ENCODE measurements at regions not wholly inside any gene's neighbourhood (a gene's known extent, or its start where the extent isn't known, plus 50 kb on each side); places are given as distances from the start of the nearest gene placed in this dataset.

DNA sequence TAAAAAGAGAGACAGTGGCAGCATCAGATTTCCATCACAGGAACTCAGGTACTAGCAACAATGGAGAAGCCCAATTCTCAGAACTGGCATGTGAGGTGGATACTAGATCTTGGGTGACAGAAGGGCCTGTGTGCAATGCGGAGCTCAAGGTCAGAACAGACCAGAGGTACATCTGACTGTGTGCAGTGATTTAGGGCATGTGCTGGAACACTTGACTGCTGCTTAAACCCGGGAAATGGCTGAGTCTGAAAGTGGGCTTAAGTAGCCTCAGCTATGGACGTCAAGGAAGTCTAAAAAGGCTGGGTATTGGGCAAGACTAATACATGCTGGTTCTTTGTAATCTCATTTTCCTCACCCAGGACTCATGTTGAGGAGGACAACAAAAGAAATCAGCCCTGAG is 182.2 kb downstream of the LACC1 start:
- DNase-seq (no peak), FAIRE-seq (no peak)
- no peak overlapping the region for H3K4me3 ChIP-seq (ENCODE audit: low read length in 3 of 3)
- intact Hi-C loops (cut with DNase I) = no loop called here
- H3K9me3 ChIP-seq (ENCODE audit: control insufficient read depth in 2 of 3, insufficient read depth in 1 of 3, low read length in 3 of 3) = no peaks in the 10 kb centered on the region
- H3K4me1 ChIP-seq (ENCODE audit: control insufficient read depth in 2 of 3, insufficient read depth in 2 of 3, low read depth in 1 of 3, low read length in 3 of 3) = no peaks in the 10 kb centered on the region
- H3K27me3 ChIP-seq (ENCODE audit: control insufficient read depth, insufficient read depth, low read length) = no peaks in the 10 kb centered on the region
- TF ChIP-seq, protein P1, sequence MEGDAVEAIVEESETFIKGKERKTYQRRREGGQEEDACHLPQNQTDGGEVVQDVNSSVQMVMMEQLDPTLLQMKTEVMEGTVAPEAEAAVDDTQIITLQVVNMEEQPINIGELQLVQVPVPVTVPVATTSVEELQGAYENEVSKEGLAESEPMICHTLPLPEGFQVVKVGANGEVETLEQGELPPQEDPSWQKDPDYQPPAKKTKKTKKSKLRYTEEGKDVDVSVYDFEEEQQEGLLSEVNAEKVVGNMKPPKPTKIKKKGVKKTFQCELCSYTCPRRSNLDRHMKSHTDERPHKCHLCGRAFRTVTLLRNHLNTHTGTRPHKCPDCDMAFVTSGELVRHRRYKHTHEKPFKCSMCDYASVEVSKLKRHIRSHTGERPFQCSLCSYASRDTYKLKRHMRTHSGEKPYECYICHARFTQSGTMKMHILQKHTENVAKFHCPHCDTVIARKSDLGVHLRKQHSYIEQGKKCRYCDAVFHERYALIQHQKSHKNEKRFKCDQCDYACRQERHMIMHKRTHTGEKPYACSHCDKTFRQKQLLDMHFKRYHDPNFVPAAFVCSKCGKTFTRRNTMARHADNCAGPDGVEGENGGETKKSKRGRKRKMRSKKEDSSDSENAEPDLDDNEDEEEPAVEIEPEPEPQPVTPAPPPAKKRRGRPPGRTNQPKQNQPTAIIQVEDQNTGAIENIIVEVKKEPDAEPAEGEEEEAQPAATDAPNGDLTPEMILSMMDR (IDR thresholded peaks at IDR 0.05; ENCODE audit: borderline replicate concordance, extremely low read depth, insufficient read depth) = no peak
- no peak overlapping the region for H3K9ac ChIP-seq (ENCODE audit: low read length in 3 of 3)
- H3K27ac ChIP-seq (ENCODE audit: low read depth in 2 of 2, low read length in 2 of 2) = no peak overlapping the region
- H3K36me3 ChIP-seq (ENCODE audit: control insufficient read depth in 2 of 3, insufficient read depth in 3 of 3, low read length in 3 of 3) = no peaks in the 10 kb centered on the region

DNA sequence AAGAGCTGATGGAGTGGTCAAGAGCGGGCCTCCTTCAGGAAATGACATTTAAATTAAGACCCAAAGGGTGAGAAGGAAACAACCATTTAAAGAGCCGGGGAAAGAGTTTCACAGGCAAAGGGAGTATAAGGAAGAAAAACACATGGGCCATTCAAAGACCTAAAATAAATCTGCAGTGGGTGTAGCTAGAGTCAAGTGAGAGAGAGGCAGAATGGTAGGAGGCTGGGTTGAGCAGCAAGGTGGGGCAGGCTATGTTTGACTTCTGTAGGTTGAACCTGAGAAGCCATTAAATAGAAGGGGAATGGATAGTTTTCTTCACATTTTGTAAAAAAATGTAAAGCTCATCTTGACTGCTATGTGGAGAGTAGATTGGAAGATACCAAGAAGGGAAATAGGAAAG is 183.8 kb downstream of the LACC1 start:
- no peak for FAIRE-seq
- no peaks in the 10 kb centered on the region for H3K9me3 ChIP-seq (ENCODE audit: control insufficient read depth in 2 of 3, insufficient read depth in 1 of 3, low read length in 3 of 3)
- no peaks in the 10 kb centered on the region for H3K4me1 ChIP-seq (ENCODE audit: control insufficient read depth in 2 of 3, insufficient read depth in 2 of 3, low read depth in 1 of 3, low read length in 3 of 3)
- H3K36me3 ChIP-seq (ENCODE audit: control insufficient read depth in 2 of 3, insufficient read depth in 3 of 3, low read length in 3 of 3) = no peaks in the 10 kb centered on the region
- no peaks in the 10 kb centered on the region for H3K27me3 ChIP-seq (ENCODE audit: control insufficient read depth, insufficient read depth, low read length)
- no peak overlapping the region for H3K27ac ChIP-seq (ENCODE audit: low read depth in 2 of 2, low read length in 2 of 2)
- H3K9ac ChIP-seq (ENCODE audit: low read length in 3 of 3) = no peak overlapping the region
- intact Hi-C loops (cut with DNase I) = no loop called here
- H3K4me3 ChIP-seq (ENCODE audit: low read length in 3 of 3) = no peak overlapping the region
- DNase-seq = no peak
- TF ChIP-seq, protein P1 (IDR thresholded peaks at IDR 0.05; ENCODE audit: borderline replicate concordance, extremely low read depth, insufficient read depth) = no peak

DNA sequence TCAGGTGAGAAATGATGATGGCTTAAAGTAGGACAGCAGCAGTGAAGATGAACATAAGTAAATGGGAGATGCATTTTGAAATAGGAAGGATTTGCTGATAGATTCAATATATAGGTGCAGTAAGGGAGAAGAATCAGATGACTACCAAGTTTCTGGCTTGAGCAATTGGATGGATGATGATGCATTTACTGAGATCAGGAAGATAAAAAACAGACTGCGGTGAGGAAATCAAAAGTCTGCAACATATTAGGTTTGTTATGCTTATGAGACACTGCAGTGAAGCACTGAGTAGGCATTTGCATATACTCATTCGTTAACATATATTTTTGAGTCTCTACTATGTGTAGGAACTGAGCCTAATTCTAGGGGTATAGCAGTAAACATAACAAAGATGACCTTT is 184.2 kb downstream of the LACC1 start:
- Histone ChIP-seq H3K27me3 (ENCODE audit: control insufficient read depth, insufficient read depth, low read length) (no peaks in the 10 kb centered on the region), H3K36me3 (ENCODE audit: control insufficient read depth in 2 of 3, insufficient read depth in 3 of 3, low read length in 3 of 3) (no peaks in the 10 kb centered on the region), H3K4me3 (ENCODE audit: low read length in 3 of 3) (no peak overlapping the region), H3K9me3 (ENCODE audit: control insufficient read depth in 2 of 3, insufficient read depth in 1 of 3, low read length in 3 of 3) (no peaks in the 10 kb centered on the region), H3K27ac (ENCODE audit: low read depth in 2 of 2, low read length in 2 of 2) (no peak overlapping the region), H3K9ac (ENCODE audit: low read length in 3 of 3) (no peak overlapping the region), H3K4me1 (ENCODE audit: control insufficient read depth in 2 of 3, insufficient read depth in 2 of 3, low read depth in 1 of 3, low read length in 3 of 3) (no peaks in the 10 kb centered on the region)
- intact Hi-C loops (cut with DNase I) = no loop called here
- TF ChIP-seq, protein P1 (IDR thresholded peaks at IDR 0.05; ENCODE audit: borderline replicate concordance, extremely low read depth, insufficient read depth) = no peak
- DNase-seq = no peak
- FAIRE-seq = no peak

DNA sequence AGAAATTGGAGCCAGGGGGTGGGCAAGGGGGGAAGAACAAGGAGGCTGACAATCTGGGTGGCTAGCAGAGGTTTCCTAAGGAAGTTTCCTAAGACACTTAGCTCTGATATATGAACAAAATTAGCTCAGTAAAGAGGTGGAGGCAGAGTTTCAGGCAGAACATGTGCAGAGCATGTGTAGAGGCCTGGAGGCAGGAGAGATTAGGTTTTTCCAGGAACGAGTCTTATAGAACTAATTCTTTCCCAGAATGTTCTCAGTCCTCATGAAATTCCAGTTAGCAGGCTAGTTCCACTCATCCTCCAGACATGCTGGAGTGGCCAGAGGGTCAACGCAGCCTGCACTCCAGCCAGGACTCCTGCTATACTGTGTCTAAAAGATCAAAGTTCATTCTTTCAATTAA is 184.7 kb downstream of the LACC1 start:
- Histone ChIP-seq H3K4me3 (ENCODE audit: low read length in 3 of 3) (no peak overlapping the region), H3K27ac (ENCODE audit: low read depth in 2 of 2, low read length in 2 of 2) (no peak overlapping the region), H3K4me1 (ENCODE audit: control insufficient read depth in 2 of 3, insufficient read depth in 2 of 3, low read depth in 1 of 3, low read length in 3 of 3) (no peaks in the 10 kb centered on the region), H3K9me3 (ENCODE audit: control insufficient read depth in 2 of 3, insufficient read depth in 1 of 3, low read length in 3 of 3) (no peaks in the 10 kb centered on the region), H3K27me3 (ENCODE audit: control insufficient read depth, insufficient read depth, low read length) (no peaks in the 10 kb centered on the region), H3K36me3 (ENCODE audit: control insufficient read depth in 2 of 3, insufficient read depth in 3 of 3, low read length in 3 of 3) (no peaks in the 10 kb centered on the region), H3K9ac (ENCODE audit: low read length in 3 of 3) (no peak overlapping the region)
- TF ChIP-seq, protein P1 (IDR thresholded peaks at IDR 0.05; ENCODE audit: borderline replicate concordance, extremely low read depth, insufficient read depth) = no peak
- FAIRE-seq (no peak), DNase-seq (no peak)
- intact Hi-C loops (cut with DNase I) = no loop called here

Measured in kidney (tissue), 13 donors.